Activated CD8-positive, alpha-beta T cell treated with anti-CD3 and anti-CD28 coated beads, Interleukin-2, amount 10 ng/mL, durations not matched to agents 7 days and 5 days (primary cell): ENCODE measurements at regions not wholly inside any gene's neighbourhood (a gene's known extent, or its start where the extent isn't known, plus 50 kb on each side); places are given as distances from the start of the nearest gene placed in this dataset.
"Not testable (repeated sequence)": the region's sequence is repeated elsewhere in the genome, so short reads cannot be mapped to it uniquely, and the experiment has no call there.

Experiments
- ATAC-seq: fragments of 150-1000 bp; cut with Tn5 transposase; one replicate; pipeline ENCODE4 v1.10.0; 2021; ENCODE audit warnings: moderate library complexity
- CTCF ChIA-PET: fragments of 350-600 bp; sonication (Branson Sonifier 250); formaldehyde crosslinking; loops from one replicate; lab custom pipeline; 2021; ENCODE audit warnings: antibody characterized with exemption; lab: Charles Lee
- POLR2A ChIA-PET: fragments of 350-600 bp; sonication (Branson Sonifier 250); formaldehyde crosslinking; loops from one replicate; lab custom pipeline; 2021; ENCODE audit warnings: antibody characterized with exemption; lab: Charles Lee
- DNase-seq: peaks from one replicate; pipeline ENCODE4 v3.0.0-alpha.2; 2020
- H3K27ac Mint-ChIP-seq: one replicate; pipeline ENCODE4 v1.8.0; 2021; ENCODE audit warnings: mild to moderate bottlenecking, mixed read lengths
- H3K27me3 Mint-ChIP-seq: one replicate; pipeline ENCODE4 v1.8.0; 2021; ENCODE audit warnings: low read depth, mixed read lengths
- H3K36me3 Mint-ChIP-seq: one replicate; pipeline ENCODE4 v1.8.0; 2021; ENCODE audit warnings: low read depth, mixed read lengths
- H3K4me1 Mint-ChIP-seq: one replicate; pipeline ENCODE4 v1.8.0; 2021; ENCODE audit warnings: low read depth, mixed read lengths
- H3K4me3 Mint-ChIP-seq: one replicate; pipeline ENCODE4 v1.8.0; 2021; ENCODE audit warnings: mild to moderate bottlenecking, mixed read lengths
- H3K9me3 Mint-ChIP-seq: one replicate; pipeline ENCODE4 v1.8.0; 2022; ENCODE audit warnings: mixed read lengths; ENCODE audit not compliant: insufficient read depth

GRCh38 chr21:35719080-35719479 is 341.2 kb downstream of the SETD4 start:
- no peak for ATAC-seq
- H3K9me3 Mint-ChIP-seq, result no peaks in the 10 kb centered on the region

GRCh38 chr21:35716876-35717565 is 343.3 kb downstream of the SETD4 start:
- ATAC-seq, result no peak
- Mint-ChIP-seq H3K36me3 (no peaks in the 10 kb centered on the region), H3K27ac (no peak overlapping the region), H3K4me1 (no peaks in the 10 kb centered on the region), H3K4me3 (no peak overlapping the region), H3K27me3 (peaks cover 18% of the 10 kb centered on the region), H3K9me3 (no peaks in the 10 kb centered on the region)
- ChIA-PET CTCF (no interaction called here), POLR2A (no interaction called here)
- DNase-seq, result no peak

More at GRCh38 chr21:35719080-35719479, 341.2 kb downstream of the SETD4 start:
- ChIA-PET CTCF (no interaction called here), POLR2A (no interaction called here)
- peaks cover 17% of the 10 kb centered on the region for H3K27me3 Mint-ChIP-seq
- H3K4me1 Mint-ChIP-seq, result no peaks in the 10 kb centered on the region
- no peak overlapping the region for H3K4me3 Mint-ChIP-seq
- DNase-seq, result no peak
- H3K36me3 Mint-ChIP-seq, result no peaks in the 10 kb centered on the region
- H3K27ac Mint-ChIP-seq, result no peak overlapping the region

- Mint-ChIP-seq H3K9me3 (no peaks in the 10 kb centered on the region), H3K36me3 (no peaks in the 10 kb centered on the region), H3K4me3 (no peak overlapping the region), H3K27ac (no peak overlapping the region), H3K27me3 (peaks cover 12% of the 10 kb centered on the region), H3K4me1 (peaks cover 4% of the 10 kb centered on the region)
- no peak for ATAC-seq
- no peak for DNase-seq
- POLR2A ChIA-PET, result no interaction called here
- CTCF ChIA-PET, result interaction anchor here (0.6 kb wide), 1 partner anchor 306 kb away, joined by 3 read pairs; no protein-coding TSS in a partner anchor
Measured at GRCh38 chr21:35713914-35714313, 346.4 kb downstream of the SETD4 start.

- no peaks in the 10 kb centered on the region for H3K36me3 Mint-ChIP-seq
Measured at GRCh38 chr21:35711661-35712060, 348.7 kb downstream of the SETD4 start.

GRCh38 chr21:35711213-35711612 is 349.1 kb downstream of the SETD4 start:
- ChIA-PET POLR2A (no interaction called here), CTCF (no interaction called here)
- DNase-seq, result no peak
- Mint-ChIP-seq H3K27me3 (peaks cover 10% of the 10 kb centered on the region), H3K9me3 (no peaks in the 10 kb centered on the region), H3K27ac (no peak overlapping the region), H3K36me3 (no peaks in the 10 kb centered on the region), H3K4me3 (no peak overlapping the region), H3K4me1 (peaks cover 4% of the 10 kb centered on the region)
- no peak for ATAC-seq

More at GRCh38 chr21:35711661-35712060, 348.7 kb downstream of the SETD4 start:
- H3K4me3 Mint-ChIP-seq, result no peak overlapping the region
- ChIA-PET CTCF (no interaction called here), POLR2A (no interaction called here)
- no peak for DNase-seq
- H3K4me1 Mint-ChIP-seq, result peaks cover 4% of the 10 kb centered on the region
- ATAC-seq, result no peak
- peaks cover 10% of the 10 kb centered on the region for H3K27me3 Mint-ChIP-seq
- H3K9me3 Mint-ChIP-seq, result no peaks in the 10 kb centered on the region
- no peak overlapping the region for H3K27ac Mint-ChIP-seq

- POLR2A ChIA-PET, ATAC-seq, H3K4me3 Mint-ChIP-seq: not testable (repeated sequence)
Measured at GRCh38 chr21:35709990-35710389, 350.3 kb downstream of the SETD4 start.

GRCh38 chr21:35705888-35706287 is 354.4 kb downstream of the SETD4 start:
- ATAC-seq (no peak), DNase-seq (no peak)
- no peaks in the 10 kb centered on the region for H3K4me1 Mint-ChIP-seq
- H3K9me3 Mint-ChIP-seq, result no peaks in the 10 kb centered on the region
- POLR2A ChIA-PET, result no interaction called here
- CTCF ChIA-PET, result interaction anchor here (1.1 kb wide), 1 partner anchor 24 kb away, joined by 3 read pairs; no protein-coding TSS in a partner anchor
- H3K36me3 Mint-ChIP-seq, result no peaks in the 10 kb centered on the region
- H3K27me3 Mint-ChIP-seq, result peaks cover 9% of the 10 kb centered on the region
- H3K27ac Mint-ChIP-seq, result no peak overlapping the region
- no peak overlapping the region for H3K4me3 Mint-ChIP-seq

More at GRCh38 chr21:35709990-35710389, 350.3 kb downstream of the SETD4 start:
- H3K27ac Mint-ChIP-seq, H3K4me1 Mint-ChIP-seq, CTCF ChIA-PET, H3K36me3 Mint-ChIP-seq, DNase-seq, H3K9me3 Mint-ChIP-seq: not testable (repeated sequence)
- peaks cover 12% of the 10 kb centered on the region for H3K27me3 Mint-ChIP-seq

- ChIA-PET CTCF (interaction anchor here (1.1 kb wide), 1 partner anchor 24 kb away, joined by 3 read pairs; no protein-coding TSS in a partner anchor), POLR2A (no interaction called here)
- ATAC-seq (no peak), DNase-seq (no peak)
- no peaks in the 10 kb centered on the region for H3K9me3 Mint-ChIP-seq
- H3K4me1 Mint-ChIP-seq, result no peaks in the 10 kb centered on the region
- H3K27ac Mint-ChIP-seq, result no peak overlapping the region
- no peaks in the 10 kb centered on the region for H3K36me3 Mint-ChIP-seq
- peaks cover 9% of the 10 kb centered on the region for H3K27me3 Mint-ChIP-seq
- no peak overlapping the region for H3K4me3 Mint-ChIP-seq
Measured at GRCh38 chr21:35705237-35705887, 355.0 kb downstream of the SETD4 start.

- DNase-seq, result no peak
- no peak for ATAC-seq
- no peaks in the 10 kb centered on the region for H3K36me3 Mint-ChIP-seq
- H3K4me3 Mint-ChIP-seq, result no peak overlapping the region
- H3K4me1 Mint-ChIP-seq, result no peaks in the 10 kb centered on the region
- peaks cover 8% of the 10 kb centered on the region for H3K27me3 Mint-ChIP-seq
- H3K9me3 Mint-ChIP-seq, result no peaks in the 10 kb centered on the region
- CTCF ChIA-PET, result no interaction called here
- H3K27ac Mint-ChIP-seq, result no peak overlapping the region
- POLR2A ChIA-PET, result no interaction called here
Measured at GRCh38 chr21:35703704-35704103, 356.6 kb downstream of the SETD4 start.

- Mint-ChIP-seq H3K27me3 (peaks cover 5% of the 10 kb centered on the region), H3K27ac (no peak overlapping the region), H3K4me1 (peaks cover 3% of the 10 kb centered on the region), H3K36me3 (no peaks in the 10 kb centered on the region), H3K4me3 (no peak overlapping the region), H3K9me3 (no peaks in the 10 kb centered on the region)
- CTCF ChIA-PET, result no interaction called here
- DNase-seq (no peak), ATAC-seq (no peak)
- POLR2A ChIA-PET, result no interaction called here
Measured at GRCh38 chr21:35699361-35699760, 361.0 kb downstream of the SETD4 start.

- H3K9me3 Mint-ChIP-seq, result no peaks in the 10 kb centered on the region
- no peak overlapping the region for H3K4me3 Mint-ChIP-seq
- no peaks in the 10 kb centered on the region for H3K36me3 Mint-ChIP-seq
- POLR2A ChIA-PET, result interaction anchor here (0.6 kb wide), 1 partner anchor 23 kb away, joined by 3 read pairs; no protein-coding TSS in a partner anchor
- peaks cover 5% of the 10 kb centered on the region for H3K27me3 Mint-ChIP-seq
- CTCF ChIA-PET, result no interaction called here
- H3K4me1 Mint-ChIP-seq, result peaks cover 3% of the 10 kb centered on the region
- no peak overlapping the region for H3K27ac Mint-ChIP-seq
- no peak for DNase-seq
- no peak for ATAC-seq
Measured at GRCh38 chr21:35697321-35697808, 363.0 kb downstream of the SETD4 start.

- no peaks in the 10 kb centered on the region for H3K36me3 Mint-ChIP-seq
- no peak for DNase-seq
- H3K4me1 Mint-ChIP-seq, result peaks cover 3% of the 10 kb centered on the region
- H3K27ac Mint-ChIP-seq, result no peak overlapping the region
- CTCF ChIA-PET, result no interaction called here
- peaks cover 5% of the 10 kb centered on the region for H3K27me3 Mint-ChIP-seq
- POLR2A ChIA-PET, result interaction anchor here (0.6 kb wide), 1 partner anchor 24 kb away, joined by 3 read pairs; no protein-coding TSS in a partner anchor
- no peak for ATAC-seq
- H3K9me3 Mint-ChIP-seq, result no peaks in the 10 kb centered on the region
- H3K4me3 Mint-ChIP-seq, result no peak overlapping the region
Measured at GRCh38 chr21:35696644-35697043, 363.7 kb downstream of the SETD4 start.
